ENCODE measurements at regions not wholly inside any gene's neighbourhood (a gene's known extent, or its start where the extent isn't known, plus 50 kb on each side); places are given as distances from the start of the nearest gene placed in this dataset.

DNA sequence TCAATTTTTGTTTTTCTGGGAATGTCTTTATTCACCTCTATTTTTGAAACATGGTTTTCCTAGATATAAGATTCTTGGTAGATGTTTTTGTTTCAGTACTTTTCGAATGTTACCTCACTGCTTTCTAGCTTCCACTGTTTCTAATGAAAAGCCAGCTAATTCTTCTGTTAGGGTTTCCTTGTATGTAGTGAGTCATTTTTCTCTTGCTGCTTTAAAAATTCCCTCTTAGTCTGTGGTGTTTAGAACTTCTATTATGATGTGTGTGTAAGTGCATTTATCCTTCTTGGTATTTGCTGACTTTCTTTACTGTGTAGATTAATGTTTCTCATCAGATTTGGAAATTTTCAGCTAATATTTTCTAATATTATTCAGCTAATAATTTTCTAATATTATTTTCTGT lies 151.1 kb upstream of the OSTN start:
- intact Hi-C loops (cut with DNase I): no loop called here
- Histone ChIP-seq H3K36me3 (no peaks in the 10 kb centered on the region), H3K27ac (no peak overlapping the region), H3K4me3 (replicated peaks in 1 of 3) (no peak overlapping the region), H3K9me3 (no peaks in the 10 kb centered on the region), H3K4me1 (no peaks in the 10 kb centered on the region), H3K27me3 (no peaks in the 10 kb centered on the region)
- no peak for DNase-seq
- WGBS, 2 donors: 77 to 96% methylated on average over 1 of the region's 1 CpG
- TF ChIP-seq, protein P1, sequence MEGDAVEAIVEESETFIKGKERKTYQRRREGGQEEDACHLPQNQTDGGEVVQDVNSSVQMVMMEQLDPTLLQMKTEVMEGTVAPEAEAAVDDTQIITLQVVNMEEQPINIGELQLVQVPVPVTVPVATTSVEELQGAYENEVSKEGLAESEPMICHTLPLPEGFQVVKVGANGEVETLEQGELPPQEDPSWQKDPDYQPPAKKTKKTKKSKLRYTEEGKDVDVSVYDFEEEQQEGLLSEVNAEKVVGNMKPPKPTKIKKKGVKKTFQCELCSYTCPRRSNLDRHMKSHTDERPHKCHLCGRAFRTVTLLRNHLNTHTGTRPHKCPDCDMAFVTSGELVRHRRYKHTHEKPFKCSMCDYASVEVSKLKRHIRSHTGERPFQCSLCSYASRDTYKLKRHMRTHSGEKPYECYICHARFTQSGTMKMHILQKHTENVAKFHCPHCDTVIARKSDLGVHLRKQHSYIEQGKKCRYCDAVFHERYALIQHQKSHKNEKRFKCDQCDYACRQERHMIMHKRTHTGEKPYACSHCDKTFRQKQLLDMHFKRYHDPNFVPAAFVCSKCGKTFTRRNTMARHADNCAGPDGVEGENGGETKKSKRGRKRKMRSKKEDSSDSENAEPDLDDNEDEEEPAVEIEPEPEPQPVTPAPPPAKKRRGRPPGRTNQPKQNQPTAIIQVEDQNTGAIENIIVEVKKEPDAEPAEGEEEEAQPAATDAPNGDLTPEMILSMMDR (IDR thresholded peaks at IDR 0.05): no peak
- no peak for TF ChIP-seq POLR2A (IDR thresholded peaks at IDR 0.05)

DNA sequence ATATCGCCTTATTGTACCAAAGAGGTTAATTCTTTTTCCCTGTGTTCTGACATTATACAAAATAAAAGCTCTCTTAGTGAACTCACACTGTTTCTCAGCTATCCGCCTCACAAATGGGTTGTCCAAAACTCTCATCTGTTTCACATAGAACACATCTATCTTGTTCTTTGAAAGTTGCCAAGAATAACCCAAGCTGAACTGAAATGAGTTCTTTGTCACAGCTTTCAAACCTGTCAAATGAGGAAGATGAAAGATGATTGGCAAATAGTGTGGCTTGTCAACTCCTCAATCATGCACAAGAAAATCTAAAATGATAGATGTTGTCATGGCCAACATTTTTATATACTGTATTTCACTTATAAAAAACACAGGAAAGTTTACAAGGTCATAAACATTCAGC lies 168.1 kb upstream of the OSTN start:
- H3K27ac ChIP-seq: no peak overlapping the region
- no peak for DNase-seq
- H3K36me3 ChIP-seq: no peaks in the 10 kb centered on the region
- no peaks in the 10 kb centered on the region for H3K4me1 ChIP-seq
- intact Hi-C loops (cut with DNase I): no loop called here
- H3K27me3 ChIP-seq: no peaks in the 10 kb centered on the region
- H3K9me3 ChIP-seq: no peaks in the 10 kb centered on the region
- H3K4me3 ChIP-seq (replicated peaks in 1 of 3): no peak overlapping the region
- TF ChIP-seq, protein P1 (IDR thresholded peaks at IDR 0.05): no peak
- TF ChIP-seq POLR2A (IDR thresholded peaks at IDR 0.05): no peak
- 83 to 84% methylated on average over 2 of the region's 2 CpGs for WGBS, 2 donors

DNA sequence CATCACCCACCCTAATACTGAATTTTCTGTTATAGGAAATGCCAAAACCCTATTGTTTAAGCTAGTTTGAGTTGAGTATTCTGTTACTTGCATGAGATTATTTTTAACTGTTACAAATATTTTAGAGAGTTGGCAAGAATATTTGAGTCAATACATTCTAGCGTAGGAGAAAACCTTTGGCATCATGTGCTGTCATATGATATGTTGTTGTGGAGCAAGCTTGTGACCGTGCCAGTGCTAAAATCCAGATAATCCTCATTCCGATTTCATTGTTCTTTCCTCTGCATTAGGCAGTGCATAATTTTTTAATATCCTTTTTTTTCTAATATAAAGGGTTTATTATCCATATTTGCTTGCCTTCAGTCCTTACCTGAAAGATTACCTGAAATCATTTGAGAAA lies 168.0 kb upstream of the GMNC start:
- Histone ChIP-seq H3K9me3 (no peaks in the 10 kb centered on the region), H3K27ac (no peak overlapping the region), H3K36me3 (no peaks in the 10 kb centered on the region), H3K4me1 (no peaks in the 10 kb centered on the region), H3K27me3 (no peaks in the 10 kb centered on the region), H3K4me3 (replicated peaks in 1 of 3) (no peak overlapping the region)
- WGBS, 2 donors: 71 to 75% methylated on average over 3 of the region's 3 CpGs
- intact Hi-C loops (cut with DNase I): no loop called here
- TF ChIP-seq POLR2A (IDR thresholded peaks at IDR 0.05): no peak
- TF ChIP-seq, protein P1 (IDR thresholded peaks at IDR 0.05): no peak
- no peak for DNase-seq

DNA sequence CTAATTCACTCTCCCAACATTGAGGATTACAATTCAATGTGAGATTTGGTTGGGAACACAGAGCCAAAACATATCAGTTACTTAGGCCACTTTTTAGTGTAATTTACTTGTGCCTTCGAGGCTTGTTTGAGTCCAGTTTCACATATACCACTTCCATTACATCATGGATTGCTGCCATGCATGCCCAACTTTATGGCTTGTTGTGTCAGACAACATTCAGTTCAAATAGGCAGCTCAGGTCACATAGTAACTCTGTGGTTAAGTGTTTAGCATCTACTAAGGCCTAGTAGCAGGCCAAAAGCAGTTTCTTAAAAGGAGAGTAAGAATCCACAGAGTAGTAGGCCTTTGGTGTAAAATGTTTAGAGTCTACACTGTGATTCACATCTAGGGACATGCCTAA lies 164.3 kb upstream of the GMNC start:
- Histone ChIP-seq H3K27me3 (no peaks in the 10 kb centered on the region), H3K36me3 (no peaks in the 10 kb centered on the region), H3K9me3 (no peaks in the 10 kb centered on the region), H3K4me3 (replicated peaks in 1 of 3) (no peak overlapping the region), H3K4me1 (no peaks in the 10 kb centered on the region), H3K27ac (no peak overlapping the region)
- no peak for TF ChIP-seq POLR2A (IDR thresholded peaks at IDR 0.05)
- TF ChIP-seq, protein P1 (IDR thresholded peaks at IDR 0.05): no peak
- WGBS, 2 donors: 71 to 80% methylated on average over 1 of the region's 1 CpG
- DNase-seq: no peak
- intact Hi-C loops (cut with DNase I): no loop called here

DNA sequence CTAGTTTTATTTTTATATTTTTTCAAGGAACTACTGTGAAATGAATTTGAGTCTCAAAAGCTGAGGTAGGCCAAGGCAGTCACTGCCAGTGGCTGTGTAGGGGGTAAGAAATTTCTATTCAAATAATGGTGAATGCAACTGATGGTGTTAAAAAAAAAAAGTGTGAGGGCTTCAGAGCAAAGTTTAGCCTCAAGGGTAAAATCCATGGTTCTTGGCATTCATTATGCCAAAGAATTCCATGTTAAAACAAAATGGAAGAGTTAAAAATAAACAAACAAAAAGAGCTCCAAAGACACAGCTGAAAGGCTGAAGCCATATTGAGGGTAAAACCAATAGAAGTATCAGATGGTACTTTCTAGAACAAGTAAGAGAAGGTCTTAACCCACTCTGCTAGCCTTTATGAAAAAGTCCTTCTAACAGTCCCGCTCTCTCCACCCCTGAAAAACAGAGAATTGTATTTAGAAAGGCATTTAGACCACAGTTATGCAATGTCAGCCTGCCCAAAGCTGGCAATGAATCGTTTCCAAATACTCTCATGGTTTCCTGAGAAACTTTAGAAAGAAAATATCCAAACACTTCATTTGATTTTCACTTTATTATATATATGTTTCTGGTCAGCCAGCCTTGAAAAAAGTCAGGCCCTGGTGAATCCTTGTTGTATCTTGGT lies 158.4 kb upstream of the GMNC start:
- Histone ChIP-seq H3K4me1 (no peaks in the 10 kb centered on the region), H3K27me3 (no peaks in the 10 kb centered on the region), H3K27ac (no peak overlapping the region), H3K9me3 (no peaks in the 10 kb centered on the region), H3K4me3 (replicated peaks in 1 of 3) (no peak overlapping the region), H3K36me3 (no peaks in the 10 kb centered on the region)
- DNase-seq: no peak
- no peak for TF ChIP-seq POLR2A (IDR thresholded peaks at IDR 0.05)
- TF ChIP-seq, protein P1 (IDR thresholded peaks at IDR 0.05): no peak
- WGBS, 2 donors: 61 to 73% methylated on average over 2 of the region's 2 CpGs
- intact Hi-C loops (cut with DNase I): no loop called here

All from thyroid gland (tissue), 4 donors.